ENCODE measurements at regions not wholly inside any gene's neighbourhood (a gene's known extent, or its start where the extent isn't known, plus 50 kb on each side); places are given as distances from the start of the nearest gene placed in this dataset.

GRCh38 chr6:165931675-165932074 is 236.0 kb downstream of the TBXT start:
- no peak for TF ChIP-seq CTCF (IDR thresholded peaks at IDR 0.05)
- TF ChIP-seq ZFX (IDR thresholded peaks at IDR 0.05; ENCODE audit: borderline replicate concordance), result no peak
- no peak overlapping the region for H3K27ac ChIP-seq

GRCh38 chr6:165930668-165931214 is 236.9 kb downstream of the TBXT start:
- no peak overlapping the region for H3K27ac ChIP-seq
- TF ChIP-seq CTCF (IDR thresholded peaks at IDR 0.05) (no peak), ZFX (IDR thresholded peaks at IDR 0.05; ENCODE audit: borderline replicate concordance) (no peak)

GRCh38 chr6:165929607-165930006 is 238.0 kb downstream of the TBXT start:
- no peak for TF ChIP-seq ZFX (IDR thresholded peaks at IDR 0.05; ENCODE audit: borderline replicate concordance)
- TF ChIP-seq CTCF (IDR thresholded peaks at IDR 0.05), result no peak
- no peak overlapping the region for H3K27ac ChIP-seq

GRCh38 chr6:165926378-165926777 is 241.3 kb downstream of the TBXT start:
- H3K27ac ChIP-seq, result no peak overlapping the region
- no peak for TF ChIP-seq CTCF (IDR thresholded peaks at IDR 0.05)
- no peak for TF ChIP-seq ZFX (IDR thresholded peaks at IDR 0.05; ENCODE audit: borderline replicate concordance)

GRCh38 chr6:165925474-165926156 is 242.0 kb downstream of the TBXT start:
- TF ChIP-seq ZFX (IDR thresholded peaks at IDR 0.05; ENCODE audit: borderline replicate concordance) (no peak), CTCF (IDR thresholded peaks at IDR 0.05) (no peak)
- H3K27ac ChIP-seq, result no peak overlapping the region

GRCh38 chr6:165922309-165922794 is 245.3 kb downstream of the TBXT start:
- TF ChIP-seq ZFX (IDR thresholded peaks at IDR 0.05; ENCODE audit: borderline replicate concordance), result no peak
- TF ChIP-seq CTCF (IDR thresholded peaks at IDR 0.05), result no peak
- H3K27ac ChIP-seq, result no peak overlapping the region

GRCh38 chr6:165920896-165921671 is 246.6 kb downstream of the TBXT start:
- TF ChIP-seq CTCF (IDR thresholded peaks at IDR 0.05) (no peak), ZFX (IDR thresholded peaks at IDR 0.05; ENCODE audit: borderline replicate concordance) (no peak)
- no peak overlapping the region for H3K27ac ChIP-seq
